ENCODE measurements at regions not wholly inside any gene's neighbourhood (a gene's known extent, or its start where the extent isn't known, plus 50 kb on each side); places are given as distances from the start of the nearest gene placed in this dataset.

- intact Hi-C loops (cut with DNase I) = loop anchor here (5.0 kb wide), 2 partner anchors 307 to 502 kb away; no protein-coding TSS in a partner anchor
- no peak for DNase-seq (ENCODE audit: low spot score)
Observed at GRCh38 chr5:167720259-167720658, 571.2 kb upstream of the WWC1 start.

- intact Hi-C loops (cut with DNase I) = loop anchor here (5.0 kb wide), 2 partner anchors 307 to 502 kb away; no protein-coding TSS in a partner anchor
- no peak for DNase-seq (ENCODE audit: low spot score)
Observed at GRCh38 chr5:167720676-167721260, 570.7 kb upstream of the WWC1 start.

DNA sequence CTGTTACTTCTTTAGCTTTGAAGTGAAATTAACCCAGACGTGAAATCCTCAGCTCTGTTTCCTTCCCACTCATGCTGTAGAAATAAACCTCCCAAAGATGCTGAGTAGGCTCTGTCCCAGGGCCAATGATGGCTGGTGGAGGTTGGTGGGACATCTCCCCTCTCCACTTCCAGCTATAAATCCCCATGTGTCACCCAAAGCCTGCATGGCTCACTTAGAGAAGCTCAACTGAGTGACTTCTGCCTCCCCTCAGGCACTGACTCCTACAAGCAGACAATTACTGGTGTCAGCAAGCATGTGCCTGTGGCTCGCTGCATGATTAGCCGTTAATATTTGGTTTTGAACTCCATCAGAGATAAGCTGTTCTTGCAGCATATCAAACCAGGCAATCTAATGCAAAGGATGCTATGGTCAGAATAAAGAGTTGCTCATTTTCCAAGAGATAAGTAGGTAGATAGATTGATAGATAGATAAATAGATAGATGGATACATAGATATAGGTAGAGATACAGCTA lies 569.5 kb upstream of the WWC1 start:
- no peak for DNase-seq (ENCODE audit: low spot score)
- intact Hi-C loops (cut with DNase I) = loop anchor here (5.0 kb wide), 2 partner anchors 305 to 500 kb away; no protein-coding TSS in a partner anchor

GRCh38 chr5:167723254-167723871 lies 568.1 kb upstream of the WWC1 start:
- peak; percentile 84 for DNase-seq (ENCODE audit: low spot score)
- intact Hi-C loops (cut with DNase I) = loop anchor here (5.0 kb wide), 2 partner anchors 304 to 499 kb away; no protein-coding TSS in a partner anchor

DNA sequence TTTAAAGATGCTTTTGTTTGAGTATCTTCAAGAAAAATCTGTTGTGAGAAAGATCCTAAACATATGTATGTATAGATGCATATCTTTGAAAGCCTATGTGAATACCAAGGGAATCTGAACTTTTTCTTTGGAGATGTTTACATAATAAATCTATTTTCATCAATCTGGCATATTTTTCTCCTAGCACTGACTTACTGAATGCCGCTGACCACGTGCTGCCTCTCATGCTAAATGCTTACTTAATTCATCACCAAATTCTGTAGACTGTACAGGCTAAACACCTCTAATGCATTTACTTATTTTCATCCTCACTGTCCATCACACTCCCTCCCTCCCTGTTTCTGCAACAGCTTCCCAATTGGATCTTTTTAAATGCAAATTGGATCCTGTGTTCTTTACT lies 566.2 kb upstream of the WWC1 start:
- intact Hi-C loops (cut with DNase I) = no loop called here
- no peak for DNase-seq (ENCODE audit: low spot score)

DNA sequence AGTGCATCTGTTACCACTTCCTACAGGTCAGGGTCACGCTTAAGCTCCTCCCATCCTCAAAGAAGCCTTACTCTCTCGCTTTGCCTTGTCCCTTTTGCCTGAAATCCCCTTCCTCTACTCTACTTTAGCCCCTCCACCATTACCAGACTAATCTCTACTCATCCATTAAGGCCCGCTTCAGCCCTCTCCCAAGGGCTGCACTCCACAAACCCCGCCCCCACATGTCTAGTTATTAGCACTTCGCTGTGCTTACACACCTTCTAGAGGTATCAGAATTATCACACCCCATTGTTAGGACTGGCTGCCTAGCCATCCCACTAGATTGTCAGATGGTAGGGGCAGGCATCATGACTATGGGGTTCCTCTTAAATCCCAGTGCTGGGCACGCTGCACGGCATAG lies 565.7 kb upstream of the WWC1 start:
- no peak for DNase-seq (ENCODE audit: low spot score)
- intact Hi-C loops (cut with DNase I) = no loop called here

GRCh38 chr5:167726642-167727041 lies 564.8 kb upstream of the WWC1 start:
- intact Hi-C loops (cut with DNase I) = no loop called here
- no peak for DNase-seq (ENCODE audit: low spot score)

DNA sequence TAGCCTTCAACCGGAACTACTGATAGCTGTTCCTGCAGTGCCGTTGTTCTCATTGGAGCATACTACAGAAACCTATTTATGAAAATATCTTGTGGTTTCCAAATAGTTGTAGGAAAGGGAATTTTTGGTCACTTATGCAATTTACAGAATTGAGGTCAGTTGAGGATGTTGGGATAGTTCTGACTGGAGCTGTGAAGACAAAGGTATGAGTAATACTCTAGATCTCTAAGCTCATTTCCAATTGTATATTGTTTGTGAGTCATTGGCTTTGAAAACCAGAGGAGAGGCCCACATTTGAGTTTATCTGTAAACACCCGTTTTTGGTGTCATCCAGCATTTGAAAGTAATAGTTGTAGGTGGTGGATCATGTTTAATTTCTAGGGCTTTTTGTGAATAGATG lies 561.3 kb upstream of the WWC1 start:
- intact Hi-C loops (cut with DNase I) = no loop called here
- DNase-seq (ENCODE audit: low spot score) = no peak

DNA sequence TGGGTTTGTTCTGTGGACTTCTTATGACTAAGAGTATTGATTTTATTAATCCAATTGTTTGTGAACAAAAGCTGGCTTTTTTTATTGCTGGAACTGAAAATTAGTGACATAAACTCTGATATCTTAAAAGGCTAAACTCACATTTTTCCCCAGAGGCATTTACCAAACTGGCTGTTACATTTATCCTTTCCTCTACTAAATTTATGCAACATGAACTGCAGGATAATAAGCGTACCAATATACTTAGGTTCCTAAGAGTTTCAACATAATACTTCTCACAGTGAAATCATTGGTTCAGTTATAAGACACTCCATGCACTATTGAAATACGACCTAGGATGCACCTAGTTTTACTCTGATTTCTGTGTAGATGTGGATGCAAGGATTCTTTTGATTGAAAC lies 560.8 kb upstream of the WWC1 start:
- no peak for DNase-seq (ENCODE audit: low spot score)
- intact Hi-C loops (cut with DNase I) = no loop called here

DNA sequence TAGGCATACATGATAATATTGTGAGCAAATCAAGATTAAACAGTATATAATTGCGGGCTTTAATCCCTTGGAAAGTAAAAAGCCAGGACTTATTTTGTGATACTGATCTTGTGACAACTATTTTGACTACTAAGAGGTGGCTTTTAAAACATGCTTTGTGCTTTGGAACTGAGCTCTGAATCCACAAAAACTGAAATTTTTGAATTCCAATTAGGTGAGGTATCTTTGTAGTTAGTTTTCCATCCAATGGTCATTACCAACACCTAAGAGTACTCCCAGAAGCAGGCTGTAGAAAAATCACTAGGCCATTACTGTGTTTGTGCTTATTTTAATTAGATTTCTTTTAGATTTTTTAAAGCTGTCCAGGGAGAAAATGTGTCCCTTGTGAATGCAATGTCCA lies 559.5 kb upstream of the WWC1 start:
- intact Hi-C loops (cut with DNase I) = no loop called here
- no peak for DNase-seq (ENCODE audit: low spot score)

- intact Hi-C loops (cut with DNase I) = no loop called here
Observed at GRCh38 chr5:167732499-167732898, 558.9 kb upstream of the WWC1 start.

GRCh38 chr5:167736992-167737391 lies 554.5 kb upstream of the WWC1 start:
- DNase-seq (ENCODE audit: low spot score) = no peak
- intact Hi-C loops (cut with DNase I) = no loop called here

More at GRCh38 chr5:167732499-167732898, 558.9 kb upstream of the WWC1 start:
- DNase-seq (ENCODE audit: low spot score) = no peak

DNA sequence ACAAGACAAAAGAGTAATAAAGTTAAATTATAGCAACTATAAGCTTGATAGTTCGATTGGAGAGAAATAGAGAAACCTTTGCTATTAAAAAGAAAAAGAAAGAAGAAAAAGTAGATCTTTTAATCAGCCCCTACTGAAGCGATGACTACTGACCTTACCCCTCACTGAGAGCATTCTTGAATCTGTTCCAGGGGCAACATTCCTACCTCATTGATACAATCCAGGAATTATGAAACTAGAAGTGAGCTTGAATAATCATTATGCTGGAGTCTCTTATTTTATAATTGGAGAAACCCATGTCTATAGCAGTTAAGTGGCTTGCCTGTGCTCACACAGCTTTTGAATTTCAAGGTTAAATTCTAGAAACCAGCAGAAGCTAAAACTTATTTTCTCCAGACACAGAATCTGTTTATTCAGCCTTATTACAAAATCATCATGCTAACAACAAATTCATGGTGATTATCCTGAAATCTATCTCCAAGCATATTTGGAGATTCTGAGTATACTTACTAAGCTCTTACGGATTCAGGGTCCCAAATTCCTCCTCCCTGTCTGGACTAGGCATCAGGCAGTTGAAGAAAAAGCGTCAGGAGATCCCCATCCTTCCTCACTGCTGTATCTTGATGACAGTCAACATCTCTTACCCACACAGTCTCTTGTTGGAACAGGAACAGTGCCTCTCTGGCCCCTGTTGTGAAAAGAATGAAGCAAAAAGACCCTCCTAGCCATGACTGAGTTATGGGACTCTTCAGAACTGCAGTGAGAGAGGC lies 547.6 kb upstream of the WWC1 start:
- no peak for DNase-seq (ENCODE audit: low spot score)
- intact Hi-C loops (cut with DNase I) = no loop called here

DNA sequence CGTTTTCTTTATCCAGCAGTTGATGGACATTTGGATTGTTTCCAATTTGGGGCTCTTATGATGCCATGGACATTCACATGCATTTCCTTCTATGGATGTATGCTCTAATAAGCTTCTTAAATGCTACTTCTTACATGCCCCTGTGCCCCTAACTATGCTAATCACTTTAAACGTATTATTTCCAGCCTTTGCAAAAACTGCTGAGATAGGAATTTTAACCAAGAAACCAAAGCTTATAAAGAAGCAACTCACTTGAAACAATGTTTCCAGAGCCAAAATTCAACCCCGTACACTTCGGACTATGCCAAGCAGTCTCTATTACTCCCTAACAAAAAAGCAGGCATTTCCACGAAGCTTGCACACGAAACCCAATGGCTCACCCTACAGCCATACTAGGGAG lies 545.6 kb upstream of the WWC1 start:
- no peak for DNase-seq (ENCODE audit: low spot score)
- intact Hi-C loops (cut with DNase I) = no loop called here

- intact Hi-C loops (cut with DNase I) = no loop called here
- no peak for DNase-seq (ENCODE audit: low spot score)
Observed at GRCh38 chr5:167750586-167750985, 540.9 kb upstream of the WWC1 start.

DNA sequence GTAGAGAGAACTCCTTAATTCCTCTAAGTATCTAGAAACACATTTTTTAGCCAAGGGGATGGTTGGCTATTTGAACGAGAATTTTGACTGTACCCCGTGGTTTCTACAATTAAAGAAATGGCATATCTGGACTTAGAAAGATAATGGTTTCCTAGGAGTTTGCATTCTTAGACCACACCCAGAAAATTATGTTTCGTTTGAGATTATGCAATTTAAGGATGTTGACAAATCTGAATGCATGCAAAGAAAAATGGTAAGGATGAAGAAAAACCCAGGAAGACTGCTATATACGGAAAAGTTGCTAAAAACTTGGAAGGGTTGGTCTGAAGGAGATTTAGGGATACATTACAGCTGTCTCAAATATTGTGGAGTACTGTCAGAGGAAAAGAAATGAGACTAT lies 538.5 kb upstream of the WWC1 start:
- no peak for DNase-seq (ENCODE audit: low spot score)
- intact Hi-C loops (cut with DNase I) = no loop called here

- DNase-seq (ENCODE audit: low spot score) = no peak
- intact Hi-C loops (cut with DNase I) = no loop called here
Observed at GRCh38 chr5:167753725-167754490, 537.5 kb upstream of the WWC1 start.

DNA sequence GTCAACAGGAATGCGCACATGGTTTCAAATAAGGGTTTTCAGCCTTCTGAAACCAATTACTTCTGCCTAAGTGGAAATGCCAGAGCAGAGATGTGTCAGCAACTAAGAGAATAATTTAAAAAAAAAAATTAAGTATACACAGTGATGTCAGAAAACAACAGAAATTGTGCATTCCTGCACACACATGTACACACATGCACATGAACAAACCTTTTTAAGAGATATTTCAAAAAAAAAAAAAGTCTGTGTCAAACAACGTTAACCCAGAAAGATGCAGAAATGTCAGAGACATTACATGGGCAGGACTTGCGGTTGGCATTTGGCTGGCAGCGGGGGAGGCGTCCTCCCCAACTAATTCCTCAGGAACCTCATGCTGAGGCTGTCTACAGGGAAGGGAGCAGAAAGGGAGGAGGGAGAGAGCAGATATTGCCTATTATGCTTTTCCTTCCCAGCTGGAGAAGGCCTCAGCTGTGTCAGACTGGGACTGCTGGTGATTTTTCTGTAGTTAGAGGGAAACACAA lies 536.9 kb upstream of the WWC1 start:
- intact Hi-C loops (cut with DNase I) = no loop called here
- DNase-seq (ENCODE audit: low spot score) = no peak

GRCh38 chr5:167755420-167755819 lies 536.0 kb upstream of the WWC1 start:
- intact Hi-C loops (cut with DNase I) = no loop called here

More at GRCh38 chr5:167755420-167755819, 536.0 kb upstream of the WWC1 start:
- DNase-seq (ENCODE audit: low spot score) = no peak

Data from cardiac septum (tissue), 1 donor.